BJ (cell line): ENCODE measurements at regions not wholly inside any gene's neighbourhood (a gene's known extent, or its start where the extent isn't known, plus 50 kb on each side); places are given as distances from the start of the nearest gene placed in this dataset.
A peak's percentile ranks its signal among the peaks of the same experiment; 100 is the strongest.

ENCODE experiments used
- CTCF ChIA-PET: fragments of 350-600 bp; formaldehyde crosslinking; extraction: SDS; loops from one replicate; lab custom pipeline; 2021; ENCODE audit warnings: antibody characterized with exemption, inconsistent platforms; lab: Yijun Ruan, JAX
- POLR2A ChIA-PET: fragments of 300-600 bp; sonication (Branson Sonifier 250); formaldehyde crosslinking; extraction: SDS; loops from one replicate; lab custom pipeline; 2021; ENCODE audit warnings: antibody characterized with exemption; lab: Charles Lee
- DNase-seq: peaks from one replicate; pipeline ENCODE4 v3.0.0-alpha.2; 2011; ENCODE audit warnings: low read depth
- H3K27me3 ChIP-seq: 2 replicates; pipeline ENCODE4 v1.6.0; 2011; ENCODE audit warnings: low read length; ENCODE audit not compliant: control insufficient read depth, insufficient read depth
- H3K36me3 ChIP-seq: 2 replicates; pipeline ENCODE4 v1.5.1; 2011; ENCODE audit warnings: low read length; ENCODE audit not compliant: control insufficient read depth, insufficient read depth
- H3K4me3 ChIP-seq: 2 replicates; pipeline ENCODE4 v1.5.1; 2011; ENCODE audit warnings: low read depth, mild to moderate bottlenecking, control low read depth, low read length
- TF ChIP-seq, protein P1 (sequence below): IDR thresholded peaks from 2 replicates; pipeline ENCODE4 v1.5.1; 2011; ENCODE audit warnings: low read depth, mild to moderate bottlenecking, control low read depth, inconsistent platforms, low read length, moderate library complexity; ENCODE audit not compliant: insufficient read depth

DNA sequence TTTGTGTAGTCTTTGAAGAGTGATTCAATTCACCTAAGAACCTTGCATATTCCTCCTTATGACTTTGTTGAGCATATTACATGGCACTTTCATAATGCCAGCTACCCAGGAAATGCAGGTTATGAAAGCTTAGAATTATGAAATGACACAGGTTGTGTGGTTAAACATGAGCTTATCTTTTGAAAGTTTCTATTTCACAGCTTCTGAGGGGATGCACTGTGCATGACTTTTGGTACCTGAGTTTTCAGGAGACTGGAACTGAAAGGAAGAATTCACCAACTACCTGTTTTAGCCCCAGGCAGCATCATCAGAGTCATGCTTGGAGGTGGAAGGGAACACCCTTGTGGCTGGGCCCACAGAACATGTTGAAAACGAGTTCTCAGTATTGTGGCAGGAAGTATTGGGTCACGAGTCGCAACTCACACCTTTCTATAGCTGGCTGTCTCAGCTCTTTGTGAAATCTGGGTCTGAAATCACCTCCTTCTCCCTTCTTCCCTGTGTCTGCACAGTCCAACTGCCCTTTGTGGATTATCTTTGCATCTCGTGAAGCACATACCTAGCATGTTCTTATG lies 228.2 kb downstream of the PTEN start:
- POLR2A ChIA-PET: interaction anchor here (0.6 kb wide), 1 partner anchor 229 kb away, joined by 3 read pairs; the partner anchor contains the start of gene KLLN
- no peak overlapping the region for H3K4me3 ChIP-seq
- H3K27me3 ChIP-seq: no peaks in the 10 kb centered on the region
- TF ChIP-seq, protein P1, sequence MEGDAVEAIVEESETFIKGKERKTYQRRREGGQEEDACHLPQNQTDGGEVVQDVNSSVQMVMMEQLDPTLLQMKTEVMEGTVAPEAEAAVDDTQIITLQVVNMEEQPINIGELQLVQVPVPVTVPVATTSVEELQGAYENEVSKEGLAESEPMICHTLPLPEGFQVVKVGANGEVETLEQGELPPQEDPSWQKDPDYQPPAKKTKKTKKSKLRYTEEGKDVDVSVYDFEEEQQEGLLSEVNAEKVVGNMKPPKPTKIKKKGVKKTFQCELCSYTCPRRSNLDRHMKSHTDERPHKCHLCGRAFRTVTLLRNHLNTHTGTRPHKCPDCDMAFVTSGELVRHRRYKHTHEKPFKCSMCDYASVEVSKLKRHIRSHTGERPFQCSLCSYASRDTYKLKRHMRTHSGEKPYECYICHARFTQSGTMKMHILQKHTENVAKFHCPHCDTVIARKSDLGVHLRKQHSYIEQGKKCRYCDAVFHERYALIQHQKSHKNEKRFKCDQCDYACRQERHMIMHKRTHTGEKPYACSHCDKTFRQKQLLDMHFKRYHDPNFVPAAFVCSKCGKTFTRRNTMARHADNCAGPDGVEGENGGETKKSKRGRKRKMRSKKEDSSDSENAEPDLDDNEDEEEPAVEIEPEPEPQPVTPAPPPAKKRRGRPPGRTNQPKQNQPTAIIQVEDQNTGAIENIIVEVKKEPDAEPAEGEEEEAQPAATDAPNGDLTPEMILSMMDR: no peak
- DNase-seq: no peak
- H3K36me3 ChIP-seq: no peaks in the 10 kb centered on the region
- CTCF ChIA-PET: interaction anchor here (0.9 kb wide), 3 partner anchors 14 to 140 kb away, joined by 3 to 4 read pairs (median 4); no protein-coding TSS in a partner anchor

DNA sequence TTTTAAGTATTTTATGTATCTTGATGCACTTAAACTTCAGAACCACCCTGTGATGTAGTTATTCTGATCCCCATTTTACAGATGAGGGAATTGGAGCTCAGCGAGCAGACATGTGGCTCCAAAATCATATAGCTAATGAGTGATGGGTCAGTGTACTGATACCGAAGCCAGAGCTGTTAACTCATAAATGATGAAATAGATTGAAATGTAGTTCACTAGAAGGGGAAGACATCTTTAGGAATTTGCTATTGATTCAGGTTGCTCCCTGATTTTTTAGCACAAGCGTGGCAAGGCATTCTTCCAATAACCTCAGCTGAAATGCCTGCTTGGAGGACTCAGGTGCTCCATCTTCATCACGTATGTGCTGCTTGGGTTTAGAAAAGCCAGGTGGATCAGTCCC lies 228.8 kb downstream of the PTEN start:
- ChIA-PET POLR2A (no interaction called here), CTCF (interaction anchor here (1.9 kb wide), 1 partner anchor 11 kb away, joined by 4 read pairs; no protein-coding TSS in a partner anchor)
- H3K27me3 ChIP-seq: no peaks in the 10 kb centered on the region
- TF ChIP-seq, protein P1: no peak
- H3K36me3 ChIP-seq: no peaks in the 10 kb centered on the region
- DNase-seq: no peak
- H3K4me3 ChIP-seq: no peak overlapping the region

DNA sequence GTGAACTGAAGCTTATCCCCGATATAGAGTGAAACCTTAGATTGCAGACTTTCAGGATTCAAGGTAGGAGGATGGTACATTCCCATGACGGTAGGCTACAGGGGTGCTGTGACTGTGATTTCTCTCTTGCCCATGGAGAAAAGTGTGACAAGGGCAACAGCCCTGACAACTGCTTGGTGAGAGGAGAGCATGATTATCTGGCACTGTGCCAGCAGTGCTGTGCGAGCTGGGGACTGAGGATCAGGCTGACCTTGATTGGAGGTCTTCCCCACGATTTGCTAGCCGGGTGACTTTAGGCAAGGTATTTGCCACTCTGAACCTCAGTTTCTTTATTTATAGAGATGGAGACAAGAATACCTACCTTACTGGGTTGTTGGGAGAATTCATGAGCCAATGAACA lies 229.5 kb downstream of the PTEN start:
- CTCF ChIA-PET: interaction anchor here (1.9 kb wide), 1 partner anchor 12 kb away, joined by 4 read pairs; no protein-coding TSS in a partner anchor
- Histone ChIP-seq H3K36me3 (no peaks in the 10 kb centered on the region), H3K4me3 (no peak overlapping the region), H3K27me3 (no peaks in the 10 kb centered on the region)
- DNase-seq: no peak
- TF ChIP-seq, protein P1: no peak
- POLR2A ChIA-PET: no interaction called here

DNA sequence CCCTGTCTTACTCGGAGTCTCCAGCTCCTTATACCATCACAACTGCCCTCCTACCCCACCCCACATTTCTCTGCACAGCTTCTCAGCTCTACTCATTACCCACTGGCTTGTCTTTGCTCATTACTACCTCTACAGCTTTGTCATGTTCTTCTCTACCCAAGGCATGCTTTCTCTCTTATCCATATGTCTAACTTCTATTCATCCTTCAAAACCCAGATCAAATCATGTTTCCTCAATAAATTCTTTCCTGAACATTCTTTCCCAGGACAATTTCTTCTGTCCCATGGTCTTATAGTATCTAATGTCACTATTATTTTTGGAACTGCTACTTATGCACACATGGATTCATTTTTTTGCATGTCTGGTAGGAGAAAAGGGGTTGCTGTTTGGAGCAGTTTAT lies 231.4 kb downstream of the PTEN start:
- ChIA-PET CTCF (no interaction called here), POLR2A (no interaction called here)
- TF ChIP-seq, protein P1: no peak
- no peaks in the 10 kb centered on the region for H3K36me3 ChIP-seq
- no peak overlapping the region for H3K4me3 ChIP-seq
- no peaks in the 10 kb centered on the region for H3K27me3 ChIP-seq
- no peak for DNase-seq

DNA sequence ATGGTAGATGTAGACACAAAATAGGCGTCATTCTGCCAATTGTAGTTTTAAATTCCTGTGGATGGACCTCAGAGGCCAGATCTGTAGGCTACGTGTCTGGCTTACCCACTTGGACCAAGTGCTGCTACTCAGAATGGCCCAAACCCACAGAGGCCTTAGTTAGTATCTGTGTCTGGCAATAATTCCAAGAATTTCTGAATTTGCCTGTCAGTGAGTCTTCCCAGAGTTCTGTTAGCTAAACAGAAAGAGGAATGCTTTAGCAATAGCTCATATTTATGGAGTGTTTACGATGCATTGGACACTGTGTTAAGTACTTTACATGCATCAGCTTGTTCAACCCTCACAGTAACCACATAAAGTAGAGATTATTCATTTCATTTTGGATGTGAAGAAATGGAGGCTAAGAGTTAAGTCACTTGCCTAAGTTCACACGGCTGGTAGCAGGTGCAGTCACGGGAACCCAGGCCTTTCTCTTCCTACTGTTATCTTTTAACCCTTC lies 231.8 kb downstream of the PTEN start:
- ChIA-PET POLR2A (interaction anchor here (0.6 to 0.7 kb wide), 2 partner anchors 53 to 119 kb away, joined by 3 to 5 read pairs; no protein-coding TSS in a partner anchor), CTCF (no interaction called here)
- H3K27me3 ChIP-seq: no peaks in the 10 kb centered on the region
- peak; percentile 96 for DNase-seq
- H3K36me3 ChIP-seq: no peaks in the 10 kb centered on the region
- no peak overlapping the region for H3K4me3 ChIP-seq
- TF ChIP-seq, protein P1: no peak
